NT2/D1 (cell line): ENCODE measurements at regions not wholly inside any gene's neighbourhood (a gene's known extent, or its start where the extent isn't known, plus 50 kb on each side); places are given as distances from the start of the nearest gene placed in this dataset.

ENCODE experiments used
- SUZ12 ChIP-seq: IDR thresholded peaks from 2 replicates; pipeline ENCODE4 v1.6.1; 2011; ENCODE audit not compliant: insufficient read length, insufficient read depth; ENCODE audit errors: extremely low read depth
- ZNF274 ChIP-seq: IDR thresholded peaks from 2 replicates; pipeline ENCODE4 v1.6.1; 2011; ENCODE audit warnings: mild to moderate bottlenecking, low read depth, low read length

DNA sequence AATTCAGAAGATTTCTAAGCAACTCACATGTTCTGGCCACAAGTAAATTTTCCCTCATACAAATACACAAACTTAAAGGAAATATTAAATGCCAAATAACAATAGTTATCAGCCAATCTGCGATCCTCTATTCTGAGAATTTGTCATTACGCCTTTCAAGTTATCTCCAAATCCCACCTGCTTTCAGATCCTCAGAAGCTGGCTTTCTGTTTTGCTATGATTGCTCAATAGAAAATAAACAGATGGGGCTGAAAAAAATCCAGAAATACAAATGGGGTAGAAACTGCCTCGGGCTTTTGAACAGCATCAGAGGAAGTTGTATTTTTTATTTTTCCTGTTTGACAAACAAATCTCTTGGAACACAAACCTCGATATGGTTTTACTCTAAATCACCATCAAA is 74.0 kb upstream of the CNTN4 start:
- TF ChIP-seq SUZ12, result no peak
- TF ChIP-seq ZNF274, result no peak
